HG03097 (cell line): ENCODE measurements at regions not wholly inside any gene's neighbourhood (a gene's known extent, or its start where the extent isn't known, plus 50 kb on each side); places are given as distances from the start of the nearest gene placed in this dataset.

Experiments
- ATAC-seq: cut with Tn5 transposase; IDR thresholded peaks from one replicate; pipeline ENCODE4 v1.9.1; 2021; ENCODE audit not compliant: unreplicated experiment, low FRiP score

- peak; percentile 88 for ATAC-seq
Measured at GRCh38 chr9:119556129-119556875, 187.1 kb upstream of the BRINP1 start.

- no peak for ATAC-seq
Measured at GRCh38 chr9:119544492-119544891, 175.3 kb upstream of the BRINP1 start.

- no peak for ATAC-seq
Measured at GRCh38 chr9:119537138-119537537, 167.9 kb upstream of the BRINP1 start.

GRCh38 chr9:119533504-119533903, 164.3 kb upstream of the BRINP1 start:
- ATAC-seq = no peak

DNA sequence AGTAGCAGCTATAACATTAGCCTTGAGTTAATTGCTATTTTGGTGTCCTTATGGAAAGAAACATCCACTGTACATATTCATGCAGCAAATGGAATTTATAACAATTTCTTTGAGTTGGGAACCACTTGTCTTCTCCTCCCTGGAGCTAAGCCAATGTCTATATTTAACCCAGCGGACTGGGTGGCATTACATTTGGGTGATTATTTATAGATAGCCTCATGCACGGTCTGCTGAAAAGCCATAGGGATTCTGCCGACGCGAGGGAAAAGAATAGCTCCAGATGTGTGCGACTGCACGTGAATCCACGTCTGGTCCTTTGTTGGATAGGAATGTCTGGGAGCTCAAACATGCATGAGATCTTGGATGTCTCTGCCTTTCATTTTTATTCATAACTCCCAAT, 157.5 kb upstream of the BRINP1 start:
- no peak for ATAC-seq

GRCh38 chr9:119523508-119523907, 154.3 kb upstream of the BRINP1 start:
- no peak for ATAC-seq

GRCh38 chr9:119522381-119522780, 153.1 kb upstream of the BRINP1 start:
- ATAC-seq = no peak

- no peak for ATAC-seq
Measured at GRCh38 chr9:119509291-119509905, 140.2 kb upstream of the BRINP1 start.

- no peak for ATAC-seq
Measured at GRCh38 chr9:119501374-119501773, 132.1 kb upstream of the BRINP1 start.

DNA sequence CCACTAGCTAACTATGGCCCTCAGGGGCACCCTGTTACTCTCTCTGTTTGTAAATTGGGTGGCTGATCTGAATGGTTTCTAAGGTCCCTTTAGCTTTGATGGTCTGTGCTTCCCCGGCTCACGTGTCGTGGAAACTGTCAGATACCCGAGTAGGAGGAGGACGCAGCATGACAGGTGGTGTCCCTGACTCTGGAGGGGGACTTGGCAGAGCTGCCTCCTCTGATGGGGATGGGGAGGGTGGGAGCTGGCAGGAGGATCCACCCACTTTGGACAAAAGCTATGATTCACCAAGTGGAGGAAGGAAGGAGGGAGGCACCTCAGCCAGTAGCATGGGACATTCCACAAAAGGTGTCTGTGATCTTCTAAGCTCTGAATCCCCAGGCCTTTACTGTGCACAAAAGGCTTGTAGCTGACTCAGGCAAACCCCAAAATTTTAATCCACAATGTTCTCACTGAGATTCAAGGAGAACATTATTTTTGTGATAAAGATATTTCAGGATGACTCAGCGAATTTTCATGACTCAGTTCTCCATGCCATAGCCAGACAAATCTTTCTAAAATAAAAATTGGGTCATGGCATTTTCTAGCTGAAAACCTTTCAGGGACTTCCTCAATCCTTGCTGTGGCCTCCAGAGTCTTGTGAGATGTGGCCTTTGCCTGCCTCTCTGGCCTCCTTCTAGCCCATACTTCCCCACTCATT, 131.0 kb upstream of the BRINP1 start:
- no peak for ATAC-seq

DNA sequence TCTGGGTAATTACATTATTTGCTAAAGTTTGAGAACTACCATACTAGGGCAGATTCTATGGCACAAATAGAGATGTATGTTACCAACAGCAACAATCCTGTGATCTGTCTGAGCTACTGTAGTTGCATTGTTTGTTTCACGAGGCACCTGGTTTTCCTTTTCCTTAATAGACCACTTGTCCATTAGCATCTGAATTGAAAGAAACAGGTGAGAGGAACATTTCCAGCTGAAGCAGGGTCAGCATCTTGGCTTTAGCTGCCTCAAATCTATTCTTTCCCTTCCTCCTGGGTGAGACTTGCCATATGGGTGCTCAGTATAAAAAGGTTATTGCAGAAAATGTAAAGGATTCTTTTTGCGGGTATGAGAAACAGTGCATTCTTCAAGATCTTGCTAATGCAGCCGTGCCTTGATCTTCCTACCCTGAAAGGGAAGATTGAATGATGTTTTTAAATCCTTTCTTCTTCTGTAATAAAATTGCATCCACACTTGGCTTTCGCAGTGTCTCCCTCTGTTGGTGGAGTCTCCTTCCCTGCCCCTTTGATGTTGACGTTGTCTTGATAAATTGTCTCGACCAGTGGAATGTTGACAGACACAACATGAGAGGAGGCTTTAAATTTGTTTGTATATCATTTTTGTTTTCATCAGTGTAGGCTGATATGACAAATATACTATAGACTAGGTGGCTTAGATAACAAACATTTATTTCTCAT, 118.0 kb upstream of the BRINP1 start:
- no peak for ATAC-seq

GRCh38 chr9:119483153-119483552, 113.9 kb upstream of the BRINP1 start:
- no peak for ATAC-seq

DNA sequence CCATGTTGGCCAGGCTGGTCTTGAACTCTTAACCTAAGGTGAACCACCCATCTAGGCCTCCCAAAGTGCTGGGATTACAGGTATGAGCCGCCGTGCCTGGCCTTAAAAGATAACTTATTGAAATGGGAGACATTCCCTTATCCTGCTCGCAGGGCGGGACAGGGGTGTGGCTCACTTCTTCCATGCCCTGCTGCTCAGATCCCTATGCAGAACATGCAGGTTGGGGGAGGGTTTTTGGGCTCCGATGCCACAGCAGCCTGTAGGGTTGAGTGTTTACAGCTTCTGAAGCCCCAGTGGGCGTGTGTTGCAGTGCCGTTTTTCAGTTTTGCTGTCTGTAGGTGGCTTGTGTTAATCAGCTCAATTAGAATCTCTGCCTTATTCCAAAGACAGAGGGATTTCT, 108.0 kb upstream of the BRINP1 start:
- no peak for ATAC-seq

DNA sequence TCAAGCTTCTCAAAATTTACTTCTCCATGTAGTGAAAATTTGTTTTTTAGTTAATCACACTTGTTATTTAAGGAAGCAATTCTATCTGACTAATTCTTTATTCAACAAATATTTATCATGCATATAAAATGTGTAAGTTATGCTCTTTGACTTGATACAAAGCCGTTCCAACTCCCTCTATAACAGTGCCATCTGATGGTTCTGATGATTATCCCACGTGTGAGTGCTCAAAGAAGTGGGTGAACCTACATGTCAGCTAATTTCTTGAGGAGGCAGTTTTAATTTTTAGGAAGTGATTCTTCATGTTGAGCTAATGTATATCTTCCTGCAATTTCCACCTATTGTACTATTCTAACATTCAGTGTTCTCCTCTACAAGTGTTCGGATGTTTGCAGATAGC, 88.8 kb upstream of the BRINP1 start:
- ATAC-seq = no peak

DNA sequence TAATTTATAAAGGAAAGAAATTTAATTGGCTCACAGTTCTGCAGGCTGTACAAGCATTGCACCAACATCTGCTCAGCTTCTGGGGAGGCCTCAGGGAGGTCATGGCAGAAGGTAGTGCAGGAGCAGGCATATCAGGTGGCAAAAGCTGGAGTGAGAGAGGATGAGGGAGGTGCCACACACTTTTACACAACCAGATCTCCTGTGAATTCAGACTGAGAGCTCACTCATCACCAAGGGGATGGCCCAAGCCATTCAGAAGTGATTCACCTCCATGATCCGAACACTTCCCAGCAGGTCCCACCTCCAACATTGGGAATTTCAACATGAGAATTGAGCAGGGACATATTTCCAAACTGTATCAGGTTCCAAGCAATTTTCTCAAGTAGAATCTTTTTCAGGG, 84.7 kb upstream of the BRINP1 start:
- ATAC-seq = no peak

GRCh38 chr9:119453490-119453911, 84.3 kb upstream of the BRINP1 start:
- no peak for ATAC-seq

DNA sequence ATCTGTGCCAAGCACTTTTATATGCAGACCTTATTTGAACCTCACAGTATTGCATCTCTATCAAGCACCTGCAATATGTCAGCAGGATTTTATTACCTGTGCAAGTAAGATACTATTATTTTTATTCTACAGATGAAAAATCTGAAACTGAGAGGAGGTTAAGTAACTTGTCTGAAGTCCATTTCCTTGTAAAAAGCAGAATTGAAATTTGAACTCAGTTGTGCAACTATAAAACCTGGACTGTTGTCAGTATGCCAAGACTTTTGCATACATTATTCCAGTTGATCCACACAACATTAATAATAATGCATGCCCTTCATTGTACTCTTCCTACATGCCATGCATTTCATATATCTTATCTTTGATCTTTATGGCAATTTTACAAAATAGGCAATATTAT, 82.2 kb upstream of the BRINP1 start:
- no peak for ATAC-seq

DNA sequence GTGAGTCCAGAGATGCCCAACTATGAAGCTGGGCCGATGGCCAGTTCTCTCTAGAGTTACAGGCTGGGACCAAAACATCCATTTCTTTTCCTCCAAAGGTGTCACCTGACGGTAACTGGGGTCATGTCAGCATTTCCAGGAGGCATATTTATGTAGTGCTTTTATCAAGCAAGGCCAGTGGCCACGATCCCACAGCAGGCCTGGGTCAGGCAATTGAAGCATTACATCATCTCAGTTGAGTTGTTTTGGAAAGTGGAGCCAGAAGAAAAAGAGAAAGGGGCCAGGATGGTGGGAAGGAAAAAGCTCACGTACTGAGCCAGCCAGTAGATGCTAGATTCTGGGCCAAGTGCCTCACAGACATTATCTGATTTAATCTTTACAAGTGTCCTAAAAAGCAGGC, 73.9 kb upstream of the BRINP1 start:
- ATAC-seq = no peak

GRCh38 chr9:119441832-119442231, 72.6 kb upstream of the BRINP1 start:
- no peak for ATAC-seq

GRCh38 chr9:119441338-119441737, 72.1 kb upstream of the BRINP1 start:
- ATAC-seq = no peak

DNA sequence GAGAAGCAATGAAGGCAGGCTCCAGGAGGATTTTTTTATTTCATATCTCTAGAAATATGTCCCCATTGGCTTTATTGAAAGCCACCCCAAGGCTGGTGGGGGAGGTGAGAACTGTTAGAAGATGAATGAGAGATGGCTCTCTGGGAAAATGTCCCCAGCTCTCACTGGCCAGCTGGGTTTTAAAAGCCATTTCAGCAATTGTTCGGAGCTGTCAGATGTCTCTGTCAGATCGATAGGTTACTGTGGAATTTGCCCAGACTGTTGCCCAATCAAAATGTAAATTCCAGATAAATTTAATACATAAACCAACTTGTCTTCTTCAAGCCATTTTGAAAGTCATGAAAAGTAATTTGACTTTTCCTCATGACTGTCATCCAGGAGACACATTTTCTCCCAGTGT, 67.0 kb upstream of the BRINP1 start:
- ATAC-seq = no peak
